Activated T-helper 17 cell treated with anti-CD3 and anti-CD28 coated beads, Interleukin-2, amount 50 U/mL, for 72 hours (primary cell): ENCODE measurements at regions not wholly inside any gene's neighbourhood (a gene's known extent, or its start where the extent isn't known, plus 50 kb on each side); places are given as distances from the start of the nearest gene placed in this dataset.
A peak's percentile ranks its signal among the peaks of the same experiment; 100 is the strongest.

Experiments used
- ATAC-seq: fragments of 150-1000 bp; cut with Tn5 transposase; replicated peaks from 2 replicates; pipeline ENCODE4 v1.10.0; 2021; ENCODE audit warnings: mild to moderate bottlenecking, moderate library complexity
- H3K27ac Mint-ChIP-seq: one replicate; pipeline ENCODE4 v1.8.0; 2022; ENCODE audit warnings: mixed read lengths
- H3K27me3 Mint-ChIP-seq: one replicate; pipeline ENCODE4 v1.8.0; 2022; ENCODE audit warnings: mixed read lengths
- H3K36me3 Mint-ChIP-seq: one replicate; pipeline ENCODE4 v1.8.0; 2022; ENCODE audit warnings: low read depth, mild to moderate bottlenecking, mixed read lengths
- H3K4me1 Mint-ChIP-seq: one replicate; pipeline ENCODE4 v1.8.0; 2022; ENCODE audit warnings: mixed read lengths
- H3K4me3 Mint-ChIP-seq: one replicate; pipeline ENCODE4 v1.8.0; 2022; ENCODE audit warnings: mild to moderate bottlenecking, mixed read lengths
- H3K9me3 Mint-ChIP-seq: one replicate; pipeline ENCODE4 v1.8.0; 2022; ENCODE audit warnings: mixed read lengths

DNA sequence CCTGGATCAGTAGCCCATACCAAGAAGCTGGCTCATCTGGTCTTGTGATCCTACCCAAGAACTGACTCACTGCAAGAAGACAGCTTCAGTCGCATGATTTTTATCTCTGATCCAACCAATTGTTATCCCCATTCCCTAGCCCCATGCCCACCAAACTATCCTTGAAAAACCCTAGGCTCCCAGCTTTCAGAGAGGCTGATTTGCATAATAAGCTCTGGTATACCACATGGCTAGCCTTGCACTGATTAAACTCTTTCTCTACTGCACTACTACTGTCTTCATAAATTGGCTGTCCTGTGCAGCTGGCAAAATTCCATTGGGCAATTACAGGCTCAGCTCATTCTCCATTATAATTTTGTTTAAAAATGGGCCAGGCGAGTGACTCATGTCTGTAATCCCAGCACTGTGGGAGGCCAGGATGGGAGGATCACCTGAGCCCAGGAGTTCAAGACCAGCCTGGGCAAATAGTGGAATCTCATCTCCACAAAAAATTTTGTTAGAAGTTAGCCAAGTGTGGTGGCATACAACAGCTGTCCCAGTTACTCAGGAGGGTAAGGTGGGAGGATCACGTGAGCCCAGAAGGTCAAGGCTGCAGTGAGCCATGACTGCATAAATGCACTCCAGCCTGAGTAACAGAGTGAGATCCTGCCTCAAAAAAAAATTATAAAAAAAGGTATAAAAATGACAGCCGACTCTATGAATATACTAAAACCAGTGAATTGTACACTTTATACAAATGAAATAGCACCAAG is 76.7 kb upstream of the EIF5 start:
- H3K27me3 Mint-ChIP-seq = peaks cover 6% of the 10 kb centered on the region

DNA sequence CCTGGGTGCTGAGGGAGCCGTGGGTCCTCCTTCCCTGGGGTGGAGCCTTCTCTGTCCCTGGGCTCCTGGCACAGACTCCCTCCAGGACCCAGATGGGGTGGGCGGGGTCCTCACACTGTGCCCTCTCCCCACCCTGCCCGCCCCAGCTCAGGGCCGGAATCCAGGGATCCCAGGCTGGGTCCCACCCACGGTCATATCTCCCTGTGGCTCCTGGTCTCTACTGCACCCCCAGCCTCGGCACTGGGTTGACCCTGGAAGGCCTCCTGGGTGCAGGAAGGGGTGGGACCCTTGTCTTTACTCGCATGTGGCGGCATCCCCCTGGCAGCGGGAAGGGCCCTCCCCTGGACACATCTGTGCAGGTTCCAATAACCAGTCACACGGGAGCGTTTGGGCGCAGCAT is 75.8 kb upstream of the EIF5 start:
- no peaks in the 10 kb centered on the region for H3K36me3 Mint-ChIP-seq
- no peak overlapping the region for H3K27ac Mint-ChIP-seq
- H3K4me1 Mint-ChIP-seq = peaks cover 9% of the 10 kb centered on the region
- H3K9me3 Mint-ChIP-seq = no peaks in the 10 kb centered on the region
- ATAC-seq = no peak
- peaks cover 6% of the 10 kb centered on the region for H3K27me3 Mint-ChIP-seq
- H3K4me3 Mint-ChIP-seq = no peak overlapping the region

More for the DNA sequence above, 76.7 kb upstream of the EIF5 start:
- Mint-ChIP-seq H3K4me1 (peaks cover 9% of the 10 kb centered on the region), H3K27ac (no peak overlapping the region), H3K9me3 (no peaks in the 10 kb centered on the region), H3K36me3 (no peaks in the 10 kb centered on the region), H3K4me3 (no peak overlapping the region)
- ATAC-seq = no peak

DNA sequence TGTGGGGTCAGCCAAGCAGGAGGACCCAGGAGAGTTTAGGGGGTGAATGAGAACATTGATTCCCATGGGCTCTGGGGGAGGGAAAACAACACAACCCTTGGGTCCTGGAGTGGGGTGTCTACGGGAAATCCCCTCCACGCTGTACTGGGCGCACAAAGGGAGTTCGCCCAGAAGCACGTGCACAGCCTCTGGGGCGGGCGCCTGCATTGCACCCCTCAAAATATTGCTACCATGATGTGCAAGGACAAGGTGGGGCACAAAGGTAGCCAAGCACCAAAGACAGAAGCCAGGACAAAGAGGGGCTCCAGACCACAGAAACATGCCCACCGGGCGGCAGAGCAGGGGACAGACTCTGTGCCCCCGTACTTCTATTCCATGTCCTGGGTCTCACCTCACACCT is 74.9 kb upstream of the EIF5 start:
- Mint-ChIP-seq H3K27ac (no peak overlapping the region), H3K27me3 (peaks cover 9% of the 10 kb centered on the region), H3K36me3 (no peaks in the 10 kb centered on the region), H3K4me3 (no peak overlapping the region), H3K9me3 (no peaks in the 10 kb centered on the region), H3K4me1 (peaks cover 9% of the 10 kb centered on the region)
- no peak for ATAC-seq

DNA sequence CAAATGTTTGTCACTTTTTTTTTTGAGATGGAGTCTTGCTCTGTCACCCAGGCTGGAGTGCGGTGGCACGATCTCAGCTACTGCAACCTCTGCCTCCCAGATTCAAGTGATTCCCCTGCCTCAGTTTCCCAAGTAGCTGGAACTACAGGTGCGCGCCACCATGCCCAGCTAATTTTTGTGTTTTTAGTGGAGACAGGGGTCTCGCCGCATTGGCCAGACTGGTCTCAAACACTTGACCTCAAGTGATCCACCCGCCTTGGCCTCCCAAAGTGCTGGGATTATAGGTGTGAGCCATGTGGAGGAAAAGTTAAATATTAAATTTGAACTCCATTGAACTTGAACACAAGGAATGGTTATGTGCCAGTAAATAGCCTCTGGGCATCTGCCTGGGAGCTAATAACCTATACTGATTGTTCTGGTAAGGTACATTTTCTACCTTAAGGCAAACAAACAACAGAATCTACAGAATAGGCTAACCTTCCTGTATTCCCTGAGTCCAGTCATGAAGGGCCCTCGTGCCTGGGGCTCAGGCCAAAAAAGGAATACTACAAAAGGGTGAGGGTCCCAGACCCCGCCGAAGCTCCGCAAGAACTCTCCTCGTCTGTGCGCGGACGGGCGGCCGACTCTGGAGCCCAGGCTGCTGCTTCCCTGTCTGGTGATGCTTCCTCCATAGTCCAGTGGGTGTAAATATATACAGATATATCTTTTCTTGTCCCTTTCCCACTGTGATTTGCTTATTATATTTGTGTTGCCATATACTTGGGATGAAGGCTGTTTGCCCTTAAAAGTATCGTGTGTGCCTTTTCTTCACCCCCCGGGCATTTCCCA is 74.0 kb upstream of the EIF5 start:
- no peaks in the 10 kb centered on the region for H3K36me3 Mint-ChIP-seq
- ATAC-seq = no peak
- H3K4me3 Mint-ChIP-seq = peak overlapping the region; percentile 44
- H3K4me1 Mint-ChIP-seq = peaks cover 9% of the 10 kb centered on the region
- peak overlapping the region; percentile 21 for H3K27ac Mint-ChIP-seq
- peaks cover 11% of the 10 kb centered on the region for H3K27me3 Mint-ChIP-seq
- no peaks in the 10 kb centered on the region for H3K9me3 Mint-ChIP-seq

DNA sequence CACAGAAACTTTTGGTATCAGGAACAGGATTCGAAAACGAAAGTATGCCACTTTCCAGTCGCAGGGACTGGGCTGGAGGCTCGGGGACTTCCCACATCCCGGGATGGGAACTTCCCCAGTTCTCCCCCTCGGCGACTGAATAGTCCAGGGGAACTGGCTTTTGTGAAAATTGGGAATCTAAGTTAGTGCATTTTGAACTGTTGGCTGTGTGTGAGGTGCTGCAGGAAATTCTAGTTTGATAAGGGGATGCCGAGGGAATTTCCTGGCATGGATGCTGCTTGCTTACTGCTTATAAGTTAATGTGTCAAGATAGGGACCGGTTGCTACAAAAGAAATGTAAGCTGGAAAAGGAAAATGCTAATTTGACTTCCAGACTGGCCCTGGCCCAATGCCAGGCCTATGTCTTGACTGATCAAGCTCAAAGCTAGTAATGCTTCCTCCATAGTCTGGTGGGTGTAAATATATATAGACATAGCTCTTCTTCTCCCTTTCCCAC is 73.4 kb upstream of the EIF5 start:
- peak overlapping the region; percentile 44 for H3K4me3 Mint-ChIP-seq
- no peaks in the 10 kb centered on the region for H3K36me3 Mint-ChIP-seq
- H3K27ac Mint-ChIP-seq = peak overlapping the region; percentile 21
- H3K27me3 Mint-ChIP-seq = peaks cover 14% of the 10 kb centered on the region
- ATAC-seq = peak; percentile 48
- no peaks in the 10 kb centered on the region for H3K9me3 Mint-ChIP-seq
- peaks cover 9% of the 10 kb centered on the region for H3K4me1 Mint-ChIP-seq

DNA sequence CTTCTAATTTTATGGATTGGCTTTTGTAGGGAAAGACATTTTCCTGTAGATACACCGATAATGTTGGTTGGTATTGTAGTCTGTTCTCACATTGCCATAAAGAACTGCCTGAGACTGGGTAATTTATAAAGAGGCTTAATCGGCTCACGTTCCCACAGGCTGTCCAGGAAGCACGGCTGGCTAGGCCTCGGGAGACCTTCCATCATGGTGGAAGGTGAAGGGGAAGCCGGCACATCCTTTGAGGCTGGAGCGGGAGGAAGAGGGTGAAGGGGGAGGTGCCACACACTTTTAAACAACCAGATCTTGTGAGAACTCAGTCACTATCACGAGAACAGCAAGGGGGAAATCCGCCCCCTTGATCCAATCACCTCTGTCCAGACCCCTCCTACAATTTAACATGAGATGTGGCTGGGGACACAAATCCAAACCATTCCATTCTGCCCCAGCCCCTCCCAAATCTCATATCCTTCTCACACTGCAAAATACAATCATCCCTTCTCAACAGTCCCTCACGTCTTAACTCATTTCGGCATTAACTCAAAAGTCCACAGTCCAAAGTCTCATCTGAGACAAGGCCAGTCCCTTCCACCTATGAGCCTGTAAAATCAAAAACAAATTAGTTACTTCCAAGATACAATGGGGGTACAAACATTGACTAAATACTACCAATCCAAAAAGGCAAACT is 66.7 kb upstream of the EIF5 start:
- Mint-ChIP-seq H3K4me1 (no peaks in the 10 kb centered on the region), H3K9me3 (no peaks in the 10 kb centered on the region), H3K27ac (no peak overlapping the region), H3K4me3 (no peak overlapping the region), H3K36me3 (no peaks in the 10 kb centered on the region), H3K27me3 (peaks cover 35% of the 10 kb centered on the region)
- no peak for ATAC-seq

DNA sequence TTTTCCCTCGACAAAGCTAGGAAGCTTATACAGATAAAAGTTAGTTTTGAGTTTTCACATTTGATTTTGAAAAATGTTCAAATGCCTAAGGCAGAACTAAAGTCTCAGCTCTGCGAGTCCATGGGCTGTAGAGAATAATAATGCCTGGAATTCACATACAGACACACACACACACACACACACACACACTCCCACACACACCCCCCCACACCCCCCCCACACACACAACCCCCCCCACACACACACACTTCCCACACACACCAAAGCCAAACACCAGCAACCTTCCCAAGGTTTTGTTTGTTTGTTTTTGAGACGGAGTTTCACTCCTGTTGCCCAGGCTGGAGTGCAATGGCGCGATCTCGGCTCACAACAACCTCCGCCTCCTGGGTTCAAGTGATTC is 62.8 kb upstream of the EIF5 start:
- Mint-ChIP-seq H3K27ac (no peak overlapping the region), H3K9me3 (no peaks in the 10 kb centered on the region), H3K27me3 (peaks cover 40% of the 10 kb centered on the region), H3K4me1 (no peaks in the 10 kb centered on the region), H3K36me3 (no peaks in the 10 kb centered on the region), H3K4me3 (no peak overlapping the region)
- no peak for ATAC-seq

DNA sequence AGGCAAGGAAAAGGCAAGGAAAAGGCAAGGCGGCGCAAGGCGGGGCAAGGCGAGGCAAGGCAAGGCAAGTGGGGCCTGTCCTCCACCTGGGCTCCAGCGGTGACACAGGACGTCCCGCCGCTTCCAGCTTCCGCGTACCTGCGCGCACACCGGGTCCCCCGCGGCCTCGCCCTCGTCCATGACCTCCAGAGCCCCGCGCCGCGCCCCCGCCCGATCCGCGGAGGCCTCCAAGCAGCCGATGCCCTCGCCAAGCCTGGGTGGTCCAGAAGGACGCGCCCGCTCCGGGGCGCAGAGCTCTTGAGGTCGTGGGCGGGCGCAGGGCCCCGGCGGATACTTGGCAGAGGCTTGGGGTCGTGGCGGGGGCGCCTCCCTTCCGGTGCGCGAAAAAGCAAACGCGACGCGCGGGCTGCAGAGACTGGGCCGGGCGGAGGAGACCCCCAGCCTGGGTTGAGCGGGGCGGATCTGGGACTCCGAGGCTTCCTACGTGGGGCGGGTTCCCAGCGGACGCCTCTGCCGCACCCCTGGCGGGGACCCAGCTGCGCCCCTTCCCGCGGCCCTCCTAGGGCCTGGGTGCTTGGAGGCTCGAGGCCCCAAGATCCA is 60.8 kb upstream of the EIF5 start:
- H3K9me3 Mint-ChIP-seq = no peaks in the 10 kb centered on the region
- H3K4me3 Mint-ChIP-seq = no peak overlapping the region
- peaks cover 34% of the 10 kb centered on the region for H3K27me3 Mint-ChIP-seq

DNA sequence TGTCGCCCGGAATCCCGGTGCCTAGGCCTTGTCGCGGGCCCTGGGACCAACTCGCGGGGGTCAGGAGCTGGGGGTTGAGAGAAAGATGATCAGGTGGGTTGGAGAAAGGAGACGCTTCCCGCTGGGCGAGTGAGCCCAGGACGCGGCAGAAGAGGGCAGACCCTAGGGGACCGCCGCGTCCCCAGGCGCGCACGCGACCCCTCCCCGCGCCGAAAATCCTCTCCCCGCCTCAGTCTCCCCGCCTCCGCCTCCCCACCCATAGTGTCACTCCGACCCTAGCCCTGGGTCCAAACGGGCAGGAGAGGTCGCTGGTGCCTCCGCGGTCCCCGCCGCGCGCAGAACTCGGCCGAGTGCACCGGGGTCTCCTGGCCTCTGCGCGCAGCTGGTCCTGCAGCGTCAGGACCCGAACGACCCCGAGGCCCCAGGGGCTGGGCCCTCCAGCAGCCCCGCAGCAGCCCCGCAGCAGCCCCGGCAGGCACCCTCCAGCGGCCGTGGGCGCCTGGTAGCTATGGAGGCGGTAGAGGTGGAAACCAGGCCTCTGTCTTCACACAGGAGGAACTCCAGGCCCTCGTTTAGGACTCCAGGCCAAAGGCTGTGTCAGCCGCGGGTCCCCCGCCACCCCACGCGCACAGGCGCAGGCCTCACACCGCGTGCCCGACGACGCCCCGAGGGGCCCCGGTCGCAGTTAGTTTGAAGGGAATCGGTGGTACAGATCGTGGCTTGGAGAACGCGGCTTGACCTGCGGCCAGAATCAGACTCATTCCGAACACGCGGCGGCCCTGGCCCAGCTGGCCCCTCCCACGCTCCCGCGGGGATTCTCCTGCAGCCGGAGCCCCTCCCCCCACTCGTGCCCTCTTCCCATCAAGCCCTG is 60.1 kb upstream of the EIF5 start:
- no peak for ATAC-seq
- Mint-ChIP-seq H3K36me3 (no peaks in the 10 kb centered on the region), H3K27ac (no peak overlapping the region), H3K4me3 (no peak overlapping the region), H3K9me3 (no peaks in the 10 kb centered on the region), H3K27me3 (peaks cover 36% of the 10 kb centered on the region), H3K4me1 (no peaks in the 10 kb centered on the region)

More for the DNA sequence above, 60.8 kb upstream of the EIF5 start:
- Mint-ChIP-seq H3K27ac (no peak overlapping the region), H3K4me1 (no peaks in the 10 kb centered on the region), H3K36me3 (no peaks in the 10 kb centered on the region)
- ATAC-seq = no peak

DNA sequence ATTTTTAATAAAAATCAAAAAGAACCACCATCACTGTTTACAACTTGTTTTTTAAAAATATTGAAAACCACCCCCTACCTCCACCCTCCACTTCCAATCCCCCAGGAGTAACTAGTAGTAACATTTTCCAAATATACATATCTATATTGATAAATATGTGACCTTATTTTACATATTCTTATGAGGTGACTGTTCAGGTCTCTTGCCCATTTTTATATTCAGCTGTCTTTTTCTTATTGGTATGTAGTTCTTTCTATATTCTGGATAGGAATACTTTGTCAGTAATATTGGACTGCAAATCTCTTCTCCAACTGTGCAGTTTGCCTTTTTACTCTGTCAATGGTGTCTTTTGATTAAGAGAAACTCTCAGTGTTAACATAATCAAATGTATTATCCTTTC is 59.0 kb upstream of the EIF5 start:
- Mint-ChIP-seq H3K27me3 (peaks cover 33% of the 10 kb centered on the region), H3K27ac (no peak overlapping the region), H3K36me3 (no peaks in the 10 kb centered on the region), H3K4me1 (no peaks in the 10 kb centered on the region), H3K9me3 (no peaks in the 10 kb centered on the region), H3K4me3 (no peak overlapping the region)
- ATAC-seq = no peak

DNA sequence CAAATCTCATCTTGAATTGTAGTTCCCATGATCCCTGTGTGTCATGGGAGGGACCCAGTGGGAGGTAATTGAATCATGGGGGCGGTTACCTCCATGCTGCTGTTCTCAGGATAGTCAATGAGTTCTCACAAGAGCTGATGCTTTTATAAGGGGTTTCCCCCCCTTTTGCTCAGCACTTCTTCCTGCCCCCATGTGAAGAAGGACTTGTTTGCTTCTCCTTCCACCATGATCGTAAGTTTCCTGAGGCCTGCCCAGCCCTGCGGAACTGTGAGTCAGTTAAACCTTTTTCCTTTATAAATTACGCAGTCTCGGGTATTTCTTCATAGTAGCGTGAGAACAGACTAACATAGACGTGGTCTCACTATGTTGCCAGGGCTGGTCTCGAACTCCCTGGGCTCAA is 56.1 kb upstream of the EIF5 start:
- Mint-ChIP-seq H3K4me3 (no peak overlapping the region), H3K9me3 (no peaks in the 10 kb centered on the region), H3K27me3 (peaks cover 39% of the 10 kb centered on the region), H3K4me1 (no peaks in the 10 kb centered on the region), H3K27ac (no peak overlapping the region), H3K36me3 (no peaks in the 10 kb centered on the region)
- ATAC-seq = no peak

DNA sequence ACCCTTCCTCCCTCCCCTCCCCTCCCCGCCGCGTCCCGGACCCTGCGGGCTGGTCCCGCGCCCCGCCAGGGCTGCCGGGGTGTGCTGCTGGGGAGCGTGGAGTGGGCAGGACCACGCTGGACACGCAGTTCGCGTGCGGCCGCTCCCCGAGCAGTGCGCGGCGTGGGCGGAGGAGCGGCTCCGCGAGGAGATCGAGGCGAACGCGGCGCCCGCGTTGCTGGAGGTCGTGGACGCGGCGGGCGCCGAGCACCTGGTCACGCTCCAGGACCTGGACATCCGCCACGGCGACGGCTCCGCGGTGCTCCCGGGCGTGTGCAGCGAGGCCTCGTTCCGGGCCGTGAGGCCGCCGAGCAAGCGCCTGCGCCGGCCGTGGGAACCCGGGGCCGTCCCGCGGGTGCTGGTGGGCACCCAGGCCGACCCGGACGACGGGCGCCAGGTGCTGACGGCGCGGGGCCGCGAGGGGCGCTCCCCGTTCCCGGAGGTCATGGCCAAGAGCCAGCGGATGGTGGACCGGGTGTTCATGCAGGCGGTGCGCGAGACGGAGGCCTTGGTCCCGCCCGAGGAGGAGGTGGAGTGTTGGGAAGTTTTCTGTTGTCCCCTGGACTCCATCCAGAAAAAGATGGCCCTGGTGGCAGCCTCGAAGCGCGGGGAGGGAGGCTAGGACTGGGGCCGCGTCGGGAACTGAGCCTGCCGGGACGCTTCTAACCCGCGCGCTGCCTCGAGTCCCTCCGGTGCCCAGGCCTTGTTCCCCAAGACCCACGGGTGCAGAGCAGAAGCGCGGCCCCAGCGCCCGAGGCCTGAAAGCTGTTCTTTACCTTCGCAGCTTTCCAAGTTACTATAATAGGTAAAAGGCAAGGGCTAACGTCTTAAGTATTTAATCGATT is 54.7 kb upstream of the EIF5 start:
- H3K27ac Mint-ChIP-seq = no peak overlapping the region
- H3K36me3 Mint-ChIP-seq = no peaks in the 10 kb centered on the region
- peak overlapping the region; percentile 41 for H3K4me3 Mint-ChIP-seq
- H3K4me1 Mint-ChIP-seq = no peaks in the 10 kb centered on the region
- peaks cover 47% of the 10 kb centered on the region for H3K27me3 Mint-ChIP-seq
- ATAC-seq = no peak
- no peaks in the 10 kb centered on the region for H3K9me3 Mint-ChIP-seq
